Heart left ventricle (tissue), 13 donors: ENCODE measurements at regions not wholly inside any gene's neighbourhood (a gene's known extent, or its start where the extent isn't known, plus 50 kb on each side); places are given as distances from the start of the nearest gene placed in this dataset.

Experiments used
- POLR2A ChIP-seq, 2 donors: fragments of 450-650 bp; IDR thresholded peaks; one replicate each; pipeline ENCODE4 v1.6.1; 2017; ENCODE audit warnings: antibody characterized with exemption in 2 of 2, mild to moderate bottlenecking in 2 of 2, moderate library complexity in 2 of 2
- TF ChIP-seq, protein P1 (sequence below), 12 donors: fragments of 200-600 bp; sonication (generic) in 4 of 12; IDR thresholded peaks; one replicate each; pipeline versions ENCODE4 v1.5.0 to v1.8.0; 2018 to 2022; ENCODE audit warnings: antibody characterized with exemption in 12 of 12, mild to moderate bottlenecking in 5 of 12
- donor health status: ischemic (EF 13 %, LVEDD 7.1; RV severe dilation, severe dysfunction).
- donor health status: DM: no; HTN: yes; CAD: no.
- donor health status: DM: no; HTN: no; CAD: no.
- donor health status: ischemic (EF 25% LVEDD 6.9; RV normal size, moderate dysfunction).
- donor health status: ischemic (EF 25% LVEDD 5.7; RV mildly dilated, moderate dysfunction).
- donor health status: ischemic (EF 35%, LVEDD 5.7; RV mildly dilated, moderate dysfunction).
- donor health status: nonischemic (EF 11% LVEDD 7.7; RV severe dilation, severe dysfunction).
- donor health status: DM: yes; HTN: yes; CAD: no.
- donor health status: PGD.
- donor health status: ischemic (EF 29% LVEDD 5.4; RV normal size, mild dysfunction).
- donor health status: nonischemic (EF 23%, LVEDD 6.1; RV moderate dilation, normal function).

DNA sequence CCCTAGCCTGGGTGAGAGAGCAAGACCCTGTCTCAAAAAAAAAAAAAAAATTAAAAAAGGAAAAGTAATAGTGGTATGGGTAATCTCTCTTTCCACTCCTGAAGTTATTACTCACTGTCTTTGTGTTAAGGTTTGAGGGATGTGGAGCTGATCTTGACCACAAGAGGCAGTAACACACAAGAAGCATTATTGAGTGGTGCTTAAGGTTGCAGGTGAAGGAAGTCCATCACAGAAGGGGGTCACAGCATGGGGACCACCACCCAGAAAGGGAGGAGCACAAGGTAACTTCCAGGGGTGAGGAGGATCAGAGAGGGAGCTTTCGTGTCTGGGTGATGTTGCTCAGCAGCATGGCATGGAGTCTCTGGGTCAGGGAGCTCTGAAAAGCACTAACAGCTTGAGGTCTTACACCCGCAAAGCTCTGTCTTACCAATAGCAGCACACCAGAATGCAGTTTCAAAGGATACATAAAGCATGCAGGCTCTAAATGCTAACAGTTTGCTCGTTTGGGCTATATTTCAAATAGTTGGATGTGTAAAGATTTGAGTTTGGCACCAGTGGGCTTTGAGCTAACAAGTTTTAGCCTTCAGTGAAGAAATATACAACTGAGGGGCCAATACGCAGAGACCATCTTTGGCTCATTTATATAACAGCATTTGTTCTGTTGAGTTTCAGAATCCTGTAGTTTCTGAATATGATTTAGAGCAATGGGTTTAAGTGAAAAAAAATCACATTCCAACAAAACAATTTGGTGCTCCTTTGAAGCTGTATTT, 100.4 kb upstream of the DNAJC1 start:
- TF ChIP-seq, protein P1, sequence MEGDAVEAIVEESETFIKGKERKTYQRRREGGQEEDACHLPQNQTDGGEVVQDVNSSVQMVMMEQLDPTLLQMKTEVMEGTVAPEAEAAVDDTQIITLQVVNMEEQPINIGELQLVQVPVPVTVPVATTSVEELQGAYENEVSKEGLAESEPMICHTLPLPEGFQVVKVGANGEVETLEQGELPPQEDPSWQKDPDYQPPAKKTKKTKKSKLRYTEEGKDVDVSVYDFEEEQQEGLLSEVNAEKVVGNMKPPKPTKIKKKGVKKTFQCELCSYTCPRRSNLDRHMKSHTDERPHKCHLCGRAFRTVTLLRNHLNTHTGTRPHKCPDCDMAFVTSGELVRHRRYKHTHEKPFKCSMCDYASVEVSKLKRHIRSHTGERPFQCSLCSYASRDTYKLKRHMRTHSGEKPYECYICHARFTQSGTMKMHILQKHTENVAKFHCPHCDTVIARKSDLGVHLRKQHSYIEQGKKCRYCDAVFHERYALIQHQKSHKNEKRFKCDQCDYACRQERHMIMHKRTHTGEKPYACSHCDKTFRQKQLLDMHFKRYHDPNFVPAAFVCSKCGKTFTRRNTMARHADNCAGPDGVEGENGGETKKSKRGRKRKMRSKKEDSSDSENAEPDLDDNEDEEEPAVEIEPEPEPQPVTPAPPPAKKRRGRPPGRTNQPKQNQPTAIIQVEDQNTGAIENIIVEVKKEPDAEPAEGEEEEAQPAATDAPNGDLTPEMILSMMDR (IDR thresholded peaks at IDR 0.05) = peak in 4 of 12 donors; percentile 19 to 30 (median 22)
- TF ChIP-seq POLR2A (IDR thresholded peaks at IDR 0.05) = no peak
